Ovary (tissue), 7 donors: ENCODE measurements at regions not wholly inside any gene's neighbourhood (a gene's known extent, or its start where the extent isn't known, plus 50 kb on each side); places are given as distances from the start of the nearest gene placed in this dataset.

ENCODE experiments used
- DNase-seq, 5 donors: peaks; one replicate each; pipeline ENCODE4 v3.0.0-alpha.2; 2019 to 2020
- H3K27ac ChIP-seq, 2 donors: fragments of 200-600 bp; one replicate each; pipeline versions ENCODE4 v1.5.1 to v1.8.0; 2019 to 2022
- H3K27me3 ChIP-seq: fragments of 200-600 bp; one replicate; pipeline ENCODE4 v1.8.0; 2022
- H3K36me3 ChIP-seq: fragments of 200-600 bp; sonication (generic); one replicate; pipeline ENCODE4 v1.5.1; 2019
- H3K4me1 ChIP-seq: one replicate; pipeline ENCODE4 v1.8.1; 2013; ENCODE audit warnings: mild to moderate bottlenecking, moderate library complexity; ENCODE audit not compliant: insufficient read depth
- H3K4me3 ChIP-seq: fragments of 200-600 bp; sonication (generic); one replicate; pipeline ENCODE4 v1.5.1; 2017
- H3K9me3 ChIP-seq, 2 donors: fragments of 200-600 bp in 1 of 2; sonication (generic) in 1 of 2; one replicate each; pipeline versions ENCODE4 v1.5.1 to v1.8.1; 2013 to 2019; ENCODE audit warnings: mild to moderate bottlenecking in 1 of 2, moderate library complexity in 1 of 2
- CTCF ChIP-seq, 3 donors: fragments of 450-650 bp in 2 of 3; fragments of 200-600 bp in 1 of 3; IDR thresholded peaks; one replicate each; pipeline versions ENCODE4 v1.5.1 to v1.8.0; 2016 to 2022; ENCODE audit warnings: antibody characterized with exemption in 3 of 3, mild to moderate bottlenecking in 1 of 3
- EP300 ChIP-seq: sonication (generic); formaldehyde crosslinking; IDR thresholded peaks from one replicate; pipeline ENCODE4 v1.6.1; 2017; ENCODE audit warnings: antibody characterized with exemption
- POLR2A ChIP-seq: fragments of 450-650 bp; IDR thresholded peaks from one replicate; pipeline ENCODE4 v1.6.1; 2017; ENCODE audit warnings: antibody characterized with exemption, mild to moderate bottlenecking, moderate library complexity
- WGBS, 3 donors: extraction: QIAGEN DNeasy Blood & Tissue Kit in 1 of 3; methylation state at CpG; one replicate each; pipeline versions ENCODE4 v1.1.5 to v1.1.7; 2013 to 2017; 5-methylcytosine and 5-hydroxymethylcytosine counted together
- intact Hi-C, 4 donors: fragments of 100-400 bp; cut with DNase I; formaldehyde crosslinking; loops; one replicate each; pipeline versions ENCODE4 v1.11.0 to v1.15.1; 2022 to 2023
- donor health status: DM: no; HTN: no; CAD: no; lungs with moderate emphysema.
- donor health status: DM: no; HTN: no; CAD: no.
- donor health status: Bipolar disorder and iron deficiency.
- donor health status: DM: no; HTN: no; CAD: no.
- donor health status: DM: yes; HTN: yes; CAD: no.

- H3K27me3 ChIP-seq, result no peaks in the 10 kb centered on the region
- no peaks in the 10 kb centered on the region for H3K9me3 ChIP-seq
- H3K4me1 ChIP-seq, result no peaks in the 10 kb centered on the region
- no peaks in the 10 kb centered on the region for H3K36me3 ChIP-seq
- no peak overlapping the region for H3K27ac ChIP-seq
- no peak for DNase-seq
- TF ChIP-seq POLR2A (no peak), CTCF (IDR thresholded peaks at IDR 0.05) (no peak), EP300 (no peak)
- no peak overlapping the region for H3K4me3 ChIP-seq
- intact Hi-C loops, result loop anchor here in 1 of 4 donors (5.0 kb wide), 1 partner anchor 330 kb away; no protein-coding TSS in a partner anchor
- 69 to 76% (median 69%) methylated on average over 5 of the region's 5 CpGs for WGBS, 3 donors
Measured at GRCh38 chr4:26082565-26082964, 168.5 kb downstream of the SMIM20 start.

GRCh38 chr4:26083987-26084386 is 170.0 kb downstream of the SMIM20 start:
- 75 to 81% (median 75%) methylated on average over 4 of the region's 4 CpGs for WGBS, 3 donors
- no peak overlapping the region for H3K27ac ChIP-seq
- intact Hi-C loops, result loop anchor here in 1 of 4 donors (5.0 kb wide), 1 partner anchor 328 kb away; no protein-coding TSS in a partner anchor
- no peak for TF ChIP-seq CTCF (IDR thresholded peaks at IDR 0.05)
- no peaks in the 10 kb centered on the region for H3K4me1 ChIP-seq
- H3K4me3 ChIP-seq, result no peak overlapping the region
- H3K36me3 ChIP-seq, result no peaks in the 10 kb centered on the region
- no peaks in the 10 kb centered on the region for H3K27me3 ChIP-seq
- no peak for DNase-seq
- no peaks in the 10 kb centered on the region for H3K9me3 ChIP-seq

- Histone ChIP-seq H3K36me3 (no peaks in the 10 kb centered on the region), H3K4me3 (no peak overlapping the region), H3K4me1 (no peaks in the 10 kb centered on the region), H3K27me3 (no peaks in the 10 kb centered on the region), H3K27ac (no peak overlapping the region), H3K9me3 (no peaks in the 10 kb centered on the region)
- intact Hi-C loops, result loop anchor here in 1 of 4 donors (5.0 kb wide), 1 partner anchor 328 kb away; no protein-coding TSS in a partner anchor
- 95 to 96% (median 96%) methylated on average over 4 of the region's 4 CpGs for WGBS, 3 donors
- no peak for DNase-seq
- TF ChIP-seq POLR2A (no peak), EP300 (no peak), CTCF (IDR thresholded peaks at IDR 0.05) (no peak)
Measured at GRCh38 chr4:26084414-26084813, 170.4 kb downstream of the SMIM20 start.

- DNase-seq, result no peak
Measured at GRCh38 chr4:26085551-26085950, 171.5 kb downstream of the SMIM20 start.

More at GRCh38 chr4:26085551-26085950, 171.5 kb downstream of the SMIM20 start:
- 70 to 71% (median 70%) methylated on average over 3 of the region's 3 CpGs for WGBS, 3 donors
- no peak for TF ChIP-seq EP300
- TF ChIP-seq POLR2A, result no peak
- no peak for TF ChIP-seq CTCF (IDR thresholded peaks at IDR 0.05)
- intact Hi-C loops, result no loop called here
- H3K4me1 ChIP-seq, result no peaks in the 10 kb centered on the region
- no peaks in the 10 kb centered on the region for H3K36me3 ChIP-seq
- H3K27ac ChIP-seq, result no peak overlapping the region
- no peak overlapping the region for H3K4me3 ChIP-seq
- no peaks in the 10 kb centered on the region for H3K9me3 ChIP-seq
- no peaks in the 10 kb centered on the region for H3K27me3 ChIP-seq
